ENCODE measurements at regions not wholly inside any gene's neighbourhood (a gene's known extent, or its start where the extent isn't known, plus 50 kb on each side); places are given as distances from the start of the nearest gene placed in this dataset.

DNA sequence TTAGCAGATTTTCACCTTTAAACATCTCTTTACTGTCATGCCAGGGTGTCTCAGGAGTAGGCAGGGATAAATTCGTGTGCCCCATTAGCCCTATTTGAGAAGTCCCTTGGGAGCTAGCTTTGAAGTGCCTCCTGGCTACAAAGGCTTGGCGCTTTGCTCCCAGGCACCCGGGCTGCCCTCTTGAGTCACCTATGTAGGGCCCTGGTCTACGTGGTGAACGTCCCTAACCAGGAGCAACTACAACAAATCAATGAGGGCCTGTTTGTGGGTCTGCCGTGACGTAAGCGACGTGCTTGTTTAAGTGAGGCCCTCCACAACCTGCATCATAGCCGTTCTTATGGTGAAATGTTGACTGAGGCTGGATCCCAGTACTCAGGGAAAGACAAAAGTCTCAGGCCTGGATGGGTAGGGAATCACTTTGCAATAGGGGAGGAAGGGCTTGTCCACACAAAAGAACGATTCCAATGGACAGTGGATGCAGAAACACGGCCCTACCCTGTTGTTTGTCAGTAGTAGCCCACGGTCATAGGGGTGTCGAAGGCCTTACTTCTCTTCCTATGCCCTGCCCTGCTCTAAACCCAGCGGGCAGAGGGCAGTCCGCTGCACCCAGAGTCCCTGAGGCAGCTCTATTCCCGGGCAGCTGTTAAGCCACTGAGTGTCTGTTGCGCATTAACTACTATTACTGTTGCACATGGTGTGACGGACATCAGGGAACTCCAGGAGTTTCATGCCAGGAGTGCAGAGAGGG, 93.9 kb downstream of the INHBB start:
- Histone ChIP-seq H3K36me3 (no peaks in the 10 kb centered on the region), H3K27me3 (no peaks in the 10 kb centered on the region), H3K4me3 (no peak overlapping the region), H3K27ac (no peak overlapping the region), H3K9me3 (no peaks in the 10 kb centered on the region), H3K4me1 (peaks cover 0 to 14% (median 0%) of the 10 kb centered on the region in 4 donors)
- no peak for DNase-seq
- TF ChIP-seq POLR2A (IDR thresholded peaks at IDR 0.05) (no peak), CTCF (IDR thresholded peaks at IDR 0.05) (no peak)

GRCh38 chr2:120440521-120441350, 94.8 kb downstream of the INHBB start:
- Histone ChIP-seq H3K36me3 (no peaks in the 10 kb centered on the region), H3K9me3 (no peaks in the 10 kb centered on the region), H3K27ac (no peak overlapping the region), H3K4me3 (no peak overlapping the region), H3K27me3 (no peaks in the 10 kb centered on the region), H3K4me1 (peaks cover 0 to 14% (median 0%) of the 10 kb centered on the region in 4 donors)
- no peak for DNase-seq
- TF ChIP-seq POLR2A (IDR thresholded peaks at IDR 0.05) (no peak), CTCF (IDR thresholded peaks at IDR 0.05) (no peak)

GRCh38 chr2:120441351-120441700, 95.4 kb downstream of the INHBB start:
- DNase-seq = no peak
- TF ChIP-seq POLR2A (IDR thresholded peaks at IDR 0.05) (no peak), CTCF (IDR thresholded peaks at IDR 0.05) (no peak)
- no peaks in the 10 kb centered on the region for H3K27me3 ChIP-seq
- H3K36me3 ChIP-seq = no peaks in the 10 kb centered on the region
- H3K27ac ChIP-seq = no peak overlapping the region
- peaks cover 0 to 14% (median 0%) of the 10 kb centered on the region in 4 donors for H3K4me1 ChIP-seq
- no peaks in the 10 kb centered on the region for H3K9me3 ChIP-seq
- no peak overlapping the region for H3K4me3 ChIP-seq

GRCh38 chr2:120441744-120442471, 96.0 kb downstream of the INHBB start:
- Histone ChIP-seq H3K9me3 (no peaks in the 10 kb centered on the region), H3K27ac (no peak overlapping the region), H3K27me3 (no peaks in the 10 kb centered on the region), H3K4me3 (peak overlapping the region in 2 of 4 donors; percentile 28 to 40), H3K4me1 (peaks cover 0 to 14% (median 0%) of the 10 kb centered on the region in 4 donors), H3K36me3 (no peaks in the 10 kb centered on the region)
- TF ChIP-seq POLR2A (IDR thresholded peaks at IDR 0.05) (no peak), CTCF (IDR thresholded peaks at IDR 0.05) (no peak)
- DNase-seq = no peak

DNA sequence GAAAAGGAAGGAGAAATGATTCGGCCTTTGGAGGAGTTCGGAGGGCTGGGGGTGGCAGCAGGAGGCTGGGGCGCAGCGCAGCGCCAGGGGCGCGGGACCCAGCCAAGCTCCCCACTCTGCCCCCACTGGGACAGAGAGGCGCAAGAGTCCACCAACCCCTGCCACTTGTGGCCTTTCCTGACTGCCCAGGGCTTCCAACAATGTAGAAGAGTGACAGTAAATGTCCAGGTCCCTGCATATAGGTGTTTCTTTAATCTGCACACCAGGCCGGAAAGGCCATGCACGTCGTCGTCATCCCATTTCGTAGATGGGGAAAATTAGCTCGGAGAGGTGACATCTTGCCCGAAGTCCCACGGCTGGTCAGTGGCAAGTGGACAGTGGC, 96.6 kb downstream of the INHBB start:
- Histone ChIP-seq H3K27me3 (no peaks in the 10 kb centered on the region), H3K4me3 (peak overlapping the region in 2 of 4 donors; percentile 28 to 40), H3K27ac (no peak overlapping the region), H3K4me1 (peaks cover 0 to 14% (median 0%) of the 10 kb centered on the region in 4 donors), H3K36me3 (no peaks in the 10 kb centered on the region), H3K9me3 (no peaks in the 10 kb centered on the region)
- TF ChIP-seq CTCF (IDR thresholded peaks at IDR 0.05) (no peak), POLR2A (IDR thresholded peaks at IDR 0.05) (no peak)
- DNase-seq = no peak
